ENCODE measurements at regions not wholly inside any gene's neighbourhood (a gene's known extent, or its start where the extent isn't known, plus 50 kb on each side); places are given as distances from the start of the nearest gene placed in this dataset.

DNA sequence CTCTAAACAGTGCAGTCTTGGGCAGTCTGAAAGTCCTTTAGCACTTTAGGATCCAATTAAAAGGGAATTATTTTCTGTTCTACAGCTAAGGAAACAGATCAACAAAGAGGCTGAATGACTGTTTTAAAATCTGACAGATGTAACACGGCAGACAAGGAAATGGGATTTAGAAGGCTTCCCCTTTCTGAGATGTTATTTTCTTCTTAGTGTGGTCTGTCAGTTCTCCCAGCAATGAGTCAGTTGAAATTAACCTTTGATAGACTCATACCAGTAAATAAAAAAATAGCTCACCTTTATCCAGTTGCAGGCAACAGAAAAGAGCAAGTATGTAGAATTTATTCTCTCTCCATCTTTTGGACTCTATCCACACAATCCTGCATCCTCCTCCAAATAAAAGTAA lies 98.1 kb downstream of the NEDD1 start:
- no TSS peak for BruUV-seq (replicated peaks)
- no peak overlapping the region for H3K4me3 ChIP-seq (ENCODE audit: low read depth, low read length, poor library complexity, severe bottlenecking)
- POLR2A ChIA-PET (ENCODE audit: low non-redundant PET), result interaction anchor here (0.6 kb wide), 2 partner anchors 447 to 1074 kb away, joined by 3 read pairs; no protein-coding TSS in a partner anchor
- H3K27ac ChIP-seq (ENCODE audit: low read depth, low read length, poor library complexity, severe bottlenecking), result no peak overlapping the region
- CTCF ChIA-PET, result no interaction called here
- peaks cover 52% of the 10 kb centered on the region for H3K27me3 ChIP-seq (replicated peaks; ENCODE audit: insufficient read depth, low read depth, low read length, poor library complexity)
- H3K36me3 ChIP-seq (ENCODE audit: insufficient read depth, low read length, poor library complexity, severe bottlenecking), result no peaks in the 10 kb centered on the region
- TF ChIP-seq EZH2 (IDR thresholded peaks at IDR 0.05; ENCODE audit: borderline replicate concordance, low read depth, low read length, poor library complexity, severe bottlenecking), result no peak
- TF ChIP-seq, protein P1, sequence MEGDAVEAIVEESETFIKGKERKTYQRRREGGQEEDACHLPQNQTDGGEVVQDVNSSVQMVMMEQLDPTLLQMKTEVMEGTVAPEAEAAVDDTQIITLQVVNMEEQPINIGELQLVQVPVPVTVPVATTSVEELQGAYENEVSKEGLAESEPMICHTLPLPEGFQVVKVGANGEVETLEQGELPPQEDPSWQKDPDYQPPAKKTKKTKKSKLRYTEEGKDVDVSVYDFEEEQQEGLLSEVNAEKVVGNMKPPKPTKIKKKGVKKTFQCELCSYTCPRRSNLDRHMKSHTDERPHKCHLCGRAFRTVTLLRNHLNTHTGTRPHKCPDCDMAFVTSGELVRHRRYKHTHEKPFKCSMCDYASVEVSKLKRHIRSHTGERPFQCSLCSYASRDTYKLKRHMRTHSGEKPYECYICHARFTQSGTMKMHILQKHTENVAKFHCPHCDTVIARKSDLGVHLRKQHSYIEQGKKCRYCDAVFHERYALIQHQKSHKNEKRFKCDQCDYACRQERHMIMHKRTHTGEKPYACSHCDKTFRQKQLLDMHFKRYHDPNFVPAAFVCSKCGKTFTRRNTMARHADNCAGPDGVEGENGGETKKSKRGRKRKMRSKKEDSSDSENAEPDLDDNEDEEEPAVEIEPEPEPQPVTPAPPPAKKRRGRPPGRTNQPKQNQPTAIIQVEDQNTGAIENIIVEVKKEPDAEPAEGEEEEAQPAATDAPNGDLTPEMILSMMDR (conservative IDR thresholded peaks at IDR 0.05; ENCODE audit: low read depth, low read length), result no peak
- no peaks in the 10 kb centered on the region for H3K9me3 ChIP-seq (ENCODE audit: low read depth, low read length, poor library complexity, severe bottlenecking)
- intact Hi-C loops (cut with micrococcal nuclease; ENCODE audit: unreplicated experiment), result no loop called here
- no peaks in the 10 kb centered on the region for H3K4me1 ChIP-seq (ENCODE audit: insufficient read depth, low read length, poor library complexity, severe bottlenecking)
- no peak for DNase-seq (ENCODE audit: low spot score)

- H3K4me3 ChIP-seq (ENCODE audit: low read depth, low read length, poor library complexity, severe bottlenecking), result no peak overlapping the region
- no peaks in the 10 kb centered on the region for H3K9me3 ChIP-seq (ENCODE audit: low read depth, low read length, poor library complexity, severe bottlenecking)
- DNase-seq (ENCODE audit: low spot score), result no peak
- CTCF ChIA-PET, result no interaction called here
- no peaks in the 10 kb centered on the region for H3K4me1 ChIP-seq (ENCODE audit: insufficient read depth, low read length, poor library complexity, severe bottlenecking)
- no peak overlapping the region for H3K27ac ChIP-seq (ENCODE audit: low read depth, low read length, poor library complexity, severe bottlenecking)
- no TSS peak for BruUV-seq (replicated peaks)
- TF ChIP-seq EZH2 (IDR thresholded peaks at IDR 0.05; ENCODE audit: borderline replicate concordance, low read depth, low read length, poor library complexity, severe bottlenecking), result no peak
- TF ChIP-seq, protein P1 (conservative IDR thresholded peaks at IDR 0.05; ENCODE audit: low read depth, low read length), result no peak
- no peaks in the 10 kb centered on the region for H3K36me3 ChIP-seq (ENCODE audit: insufficient read depth, low read length, poor library complexity, severe bottlenecking)
- POLR2A ChIA-PET (ENCODE audit: low non-redundant PET), result interaction anchor here (0.6 kb wide), 1 partner anchor 447 kb away, joined by 3 read pairs; no protein-coding TSS in a partner anchor
- intact Hi-C loops (cut with micrococcal nuclease; ENCODE audit: unreplicated experiment), result no loop called here
- H3K27me3 ChIP-seq (replicated peaks; ENCODE audit: insufficient read depth, low read depth, low read length, poor library complexity), result peaks cover 48% of the 10 kb centered on the region
Measured at GRCh38 chr12:97005646-97006045, 98.6 kb downstream of the NEDD1 start.

DNA sequence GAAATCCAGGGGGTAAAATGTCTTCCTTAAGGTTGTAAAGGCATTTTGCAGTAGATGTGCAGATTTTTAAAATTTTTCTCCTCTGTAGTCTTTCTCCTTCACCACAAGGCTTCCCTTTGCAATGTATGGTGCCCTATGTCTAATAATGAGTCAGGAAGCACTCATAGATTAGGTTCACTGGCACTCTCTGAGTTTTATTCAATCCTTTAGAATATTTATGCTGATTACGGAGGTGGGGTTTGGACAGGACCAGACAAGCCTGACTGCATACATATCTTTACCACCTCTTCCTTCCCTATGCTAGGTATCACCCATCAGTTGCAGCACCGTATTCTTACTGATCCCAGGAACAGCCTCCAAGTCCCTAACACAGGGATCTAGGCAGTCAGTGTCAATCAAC lies 99.5 kb downstream of the NEDD1 start:
- H3K4me1 ChIP-seq (ENCODE audit: insufficient read depth, low read length, poor library complexity, severe bottlenecking), result no peaks in the 10 kb centered on the region
- BruUV-seq (replicated peaks), result no TSS peak
- TF ChIP-seq EZH2 (IDR thresholded peaks at IDR 0.05; ENCODE audit: borderline replicate concordance, low read depth, low read length, poor library complexity, severe bottlenecking), result no peak
- TF ChIP-seq, protein P1 (conservative IDR thresholded peaks at IDR 0.05; ENCODE audit: low read depth, low read length), result no peak

More for the DNA sequence above, 99.5 kb downstream of the NEDD1 start:
- intact Hi-C loops (cut with micrococcal nuclease; ENCODE audit: unreplicated experiment), result no loop called here
- DNase-seq (ENCODE audit: low spot score), result no peak
- Histone ChIP-seq H3K27ac (ENCODE audit: low read depth, low read length, poor library complexity, severe bottlenecking) (no peak overlapping the region), H3K36me3 (ENCODE audit: insufficient read depth, low read length, poor library complexity, severe bottlenecking) (no peaks in the 10 kb centered on the region), H3K4me3 (ENCODE audit: low read depth, low read length, poor library complexity, severe bottlenecking) (no peak overlapping the region), H3K9me3 (ENCODE audit: low read depth, low read length, poor library complexity, severe bottlenecking) (no peaks in the 10 kb centered on the region), H3K27me3 (replicated peaks; ENCODE audit: insufficient read depth, low read depth, low read length, poor library complexity) (peaks cover 47% of the 10 kb centered on the region)
- CTCF ChIA-PET, result no interaction called here
- POLR2A ChIA-PET (ENCODE audit: low non-redundant PET), result no interaction called here

Data from A673 (cell line).